ENCODE measurements at regions not wholly inside any gene's neighbourhood (a gene's known extent, or its start where the extent isn't known, plus 50 kb on each side); places are given as distances from the start of the nearest gene placed in this dataset.
"Not testable (repeated sequence)": the region's sequence is repeated elsewhere in the genome, so short reads cannot be mapped to it uniquely, and the experiment has no call there.

- TF ChIP-seq CTCF (IDR thresholded peaks at IDR 0.05; ENCODE audit: insufficient read depth, low read length, poor library complexity, severe bottlenecking), result no peak
- Histone ChIP-seq H3K27me3 (replicated peaks; ENCODE audit: control insufficient read depth, insufficient read depth, low read length) (no peaks in the 10 kb centered on the region), H3K4me3 (replicated peaks; ENCODE audit: low read depth, low read length) (no peak overlapping the region), H3K36me3 (ENCODE audit: control insufficient read depth, insufficient read depth, low read length) (no peaks in the 10 kb centered on the region)
- DNase-seq (ENCODE audit: extremely low read depth, insufficient read length), result no peak
These were observed 141.1 kb downstream of the MOSPD2 start for GRCh38 chrX:15014281-15014680.

GRCh38 chrX:15013461-15013860 is 140.2 kb downstream of the MOSPD2 start:
- Histone ChIP-seq H3K4me3 (replicated peaks; ENCODE audit: low read depth, low read length) (no peak overlapping the region), H3K27me3 (replicated peaks; ENCODE audit: control insufficient read depth, insufficient read depth, low read length) (no peaks in the 10 kb centered on the region), H3K36me3 (ENCODE audit: control insufficient read depth, insufficient read depth, low read length) (no peaks in the 10 kb centered on the region)
- no peak for DNase-seq (ENCODE audit: extremely low read depth, insufficient read length)
- no peak for TF ChIP-seq CTCF (IDR thresholded peaks at IDR 0.05; ENCODE audit: insufficient read depth, low read length, poor library complexity, severe bottlenecking)

DNA sequence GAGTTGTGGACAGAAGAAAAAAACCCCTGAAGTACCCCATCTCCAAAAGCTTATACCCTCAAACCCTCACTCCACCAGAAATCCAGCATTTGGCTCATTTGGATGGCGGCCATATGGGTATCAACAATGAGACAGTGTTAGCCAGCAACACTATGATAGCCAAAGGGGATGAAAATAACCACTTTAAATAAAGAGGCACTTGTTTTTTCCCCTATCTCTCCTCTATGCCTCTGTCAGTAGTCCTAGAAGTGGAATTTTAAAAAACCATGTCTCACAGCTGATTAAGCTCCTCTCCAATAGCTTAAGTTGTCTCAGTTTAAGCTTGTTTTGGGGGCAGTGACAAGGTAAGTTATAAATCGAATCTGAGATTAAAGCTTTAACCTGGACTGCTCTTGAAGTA is 124.0 kb downstream of the MOSPD2 start:
- no peaks in the 10 kb centered on the region for H3K27me3 ChIP-seq (replicated peaks; ENCODE audit: control insufficient read depth, insufficient read depth, low read length)
- DNase-seq (ENCODE audit: extremely low read depth, insufficient read length), result no peak
- H3K36me3 ChIP-seq (ENCODE audit: control insufficient read depth, insufficient read depth, low read length), result no peaks in the 10 kb centered on the region
- no peak for TF ChIP-seq CTCF (IDR thresholded peaks at IDR 0.05; ENCODE audit: insufficient read depth, low read length, poor library complexity, severe bottlenecking)
- H3K4me3 ChIP-seq (replicated peaks; ENCODE audit: low read depth, low read length), result no peak overlapping the region

DNA sequence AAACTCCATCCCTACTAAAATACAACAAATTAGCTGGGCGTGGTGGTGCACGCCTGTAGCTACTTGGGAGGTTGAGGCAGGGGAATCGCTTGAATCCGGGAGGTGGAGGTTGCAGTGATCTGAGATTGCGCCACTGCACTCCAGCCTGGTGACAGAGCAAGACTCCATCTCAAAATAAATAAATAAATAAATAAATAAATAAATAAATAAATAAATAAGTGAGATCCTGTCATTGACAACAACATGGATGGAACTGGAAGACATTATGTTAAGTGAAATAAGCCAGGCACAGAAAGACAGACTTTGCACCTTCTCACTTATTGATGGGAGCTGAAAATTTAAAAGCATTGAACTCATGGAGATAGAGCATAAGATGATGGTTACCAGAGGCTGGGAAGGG is 111.2 kb downstream of the MOSPD2 start:
- H3K27me3 ChIP-seq (replicated peaks; ENCODE audit: control insufficient read depth, insufficient read depth, low read length); H3K36me3 ChIP-seq (ENCODE audit: control insufficient read depth, insufficient read depth, low read length); DNase-seq (ENCODE audit: extremely low read depth, insufficient read length); H3K4me3 ChIP-seq (replicated peaks; ENCODE audit: low read depth, low read length): not testable (repeated sequence)
